ENCODE measurements at regions not wholly inside any gene's neighbourhood (a gene's known extent, or its start where the extent isn't known, plus 50 kb on each side); places are given as distances from the start of the nearest gene placed in this dataset.

DNA sequence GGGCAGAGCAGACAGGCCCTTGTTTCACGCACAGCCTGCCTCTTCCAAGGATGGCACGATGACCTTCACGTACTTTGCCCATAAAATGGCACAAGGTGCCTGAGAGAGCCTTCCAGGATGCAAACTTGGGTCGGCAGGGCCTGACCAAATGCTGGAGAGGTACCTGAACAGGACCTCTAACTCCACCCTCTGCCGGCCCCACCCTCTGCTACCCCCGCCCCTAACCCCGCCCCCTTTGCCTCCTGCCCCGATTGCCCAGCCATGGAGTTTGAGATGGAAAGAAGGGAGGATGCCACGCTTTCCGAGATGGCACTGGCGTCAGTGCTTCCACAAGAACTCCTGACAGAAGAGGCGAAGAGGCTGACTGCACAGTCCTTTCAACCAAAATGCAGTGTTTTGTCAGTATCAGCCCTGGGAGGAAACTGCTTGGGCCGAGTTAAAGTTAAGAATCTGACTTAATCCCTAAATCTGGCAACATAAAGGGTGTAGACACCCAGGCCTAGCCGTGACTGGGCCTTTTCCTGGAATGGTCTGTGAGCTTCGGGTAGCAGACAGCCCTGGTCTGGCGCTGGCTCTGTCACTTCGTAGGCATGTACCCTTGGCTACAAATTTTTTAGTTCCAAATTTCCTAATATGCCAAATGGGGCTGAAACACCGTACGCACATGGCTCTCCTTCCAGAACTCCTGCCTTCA is 230.3 kb upstream of the RGMA start:
- TF ChIP-seq, protein P1, sequence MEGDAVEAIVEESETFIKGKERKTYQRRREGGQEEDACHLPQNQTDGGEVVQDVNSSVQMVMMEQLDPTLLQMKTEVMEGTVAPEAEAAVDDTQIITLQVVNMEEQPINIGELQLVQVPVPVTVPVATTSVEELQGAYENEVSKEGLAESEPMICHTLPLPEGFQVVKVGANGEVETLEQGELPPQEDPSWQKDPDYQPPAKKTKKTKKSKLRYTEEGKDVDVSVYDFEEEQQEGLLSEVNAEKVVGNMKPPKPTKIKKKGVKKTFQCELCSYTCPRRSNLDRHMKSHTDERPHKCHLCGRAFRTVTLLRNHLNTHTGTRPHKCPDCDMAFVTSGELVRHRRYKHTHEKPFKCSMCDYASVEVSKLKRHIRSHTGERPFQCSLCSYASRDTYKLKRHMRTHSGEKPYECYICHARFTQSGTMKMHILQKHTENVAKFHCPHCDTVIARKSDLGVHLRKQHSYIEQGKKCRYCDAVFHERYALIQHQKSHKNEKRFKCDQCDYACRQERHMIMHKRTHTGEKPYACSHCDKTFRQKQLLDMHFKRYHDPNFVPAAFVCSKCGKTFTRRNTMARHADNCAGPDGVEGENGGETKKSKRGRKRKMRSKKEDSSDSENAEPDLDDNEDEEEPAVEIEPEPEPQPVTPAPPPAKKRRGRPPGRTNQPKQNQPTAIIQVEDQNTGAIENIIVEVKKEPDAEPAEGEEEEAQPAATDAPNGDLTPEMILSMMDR (IDR thresholded peaks at IDR 0.05; ENCODE audit: low read depth, low read length) = no peak
- H3K4me3 ChIP-seq (replicated peaks in 1 of 2; ENCODE audit: low read depth in 2 of 2, low read length in 2 of 2) = no peak overlapping the region

DNA sequence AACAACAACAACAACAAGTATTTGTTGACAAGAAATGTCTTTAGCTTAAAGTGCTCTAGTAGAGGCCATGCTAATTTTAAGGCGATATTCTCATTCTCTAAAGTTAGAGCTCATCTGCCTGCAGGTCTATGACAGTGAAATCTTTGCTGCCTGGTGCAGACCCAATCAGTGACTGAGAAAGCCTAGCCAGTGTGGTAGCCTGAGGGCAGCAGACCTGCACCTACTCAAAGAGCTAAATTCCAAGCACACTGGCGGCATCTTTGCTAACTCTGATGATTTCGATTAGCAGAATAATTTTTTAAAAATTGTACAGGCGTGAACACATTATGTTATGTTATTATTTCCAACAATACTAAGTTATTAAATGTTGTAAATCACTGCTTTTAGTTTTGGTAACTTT is 228.8 kb upstream of the RGMA start:
- H3K4me3 ChIP-seq (replicated peaks in 1 of 2; ENCODE audit: low read depth in 2 of 2, low read length in 2 of 2) = no peak overlapping the region
- DNase-seq (ENCODE audit: low read depth in 2 of 2) = no peak
- TF ChIP-seq, protein P1 (IDR thresholded peaks at IDR 0.05; ENCODE audit: low read depth, low read length) = no peak

More for the DNA sequence above, 230.3 kb upstream of the RGMA start:
- no peak for DNase-seq (ENCODE audit: low read depth in 2 of 2)

DNA sequence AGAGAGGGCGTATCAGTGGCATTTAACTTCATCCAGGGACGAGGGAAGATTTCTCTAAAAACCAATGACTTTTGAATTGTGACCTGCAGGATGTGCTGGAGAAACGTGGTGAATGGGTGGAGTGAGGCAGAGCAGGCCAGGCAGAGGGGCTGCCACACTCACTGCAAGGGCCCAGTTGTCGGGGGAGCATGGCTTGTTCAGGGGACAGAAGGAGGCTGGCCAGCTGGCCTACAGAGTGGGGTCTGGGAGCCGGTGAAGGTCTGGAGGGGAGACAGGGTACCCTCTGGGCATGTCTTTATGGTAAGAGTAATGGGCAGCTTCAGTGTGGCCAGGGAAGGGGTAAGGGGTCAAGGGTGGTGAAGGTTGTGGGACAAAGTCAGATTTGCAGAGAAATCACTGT is 225.2 kb upstream of the RGMA start:
- no peak for DNase-seq (ENCODE audit: low read depth in 2 of 2)
- TF ChIP-seq, protein P1 (IDR thresholded peaks at IDR 0.05; ENCODE audit: low read depth, low read length) = no peak
- no peak overlapping the region for H3K4me3 ChIP-seq (replicated peaks in 1 of 2; ENCODE audit: low read depth in 2 of 2, low read length in 2 of 2)

DNA sequence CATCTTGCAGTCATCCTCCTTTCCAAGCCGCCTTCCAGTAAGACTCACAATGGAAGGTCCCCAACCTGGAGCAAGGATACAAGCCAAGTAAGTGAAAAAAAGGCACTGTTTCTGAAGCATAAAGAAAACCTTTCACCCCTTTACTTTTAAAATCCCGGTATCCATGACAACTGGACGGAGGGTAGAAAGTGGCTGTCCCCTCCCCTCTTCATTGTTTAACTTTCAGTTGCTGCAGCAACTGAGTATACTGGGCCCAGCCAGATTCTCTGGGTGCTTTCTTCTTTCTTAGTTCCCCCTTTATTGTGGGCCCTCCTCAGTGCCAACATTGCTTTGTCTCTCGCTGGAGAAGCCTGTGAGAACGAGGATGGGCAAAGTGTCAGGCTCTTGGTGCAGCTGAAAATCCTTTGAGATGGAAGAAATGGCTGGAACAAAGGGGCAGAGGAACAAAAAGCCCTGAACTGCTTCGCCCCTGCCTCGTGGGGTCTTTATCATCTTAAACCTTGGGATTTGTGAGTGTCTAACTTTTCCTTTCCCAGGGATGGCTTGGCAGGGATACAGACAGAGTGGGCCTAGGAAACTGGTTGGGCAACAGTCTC is 224.0 kb upstream of the RGMA start:
- H3K4me3 ChIP-seq (replicated peaks in 1 of 2; ENCODE audit: low read depth in 2 of 2, low read length in 2 of 2) = no peak overlapping the region
- TF ChIP-seq, protein P1 (IDR thresholded peaks at IDR 0.05; ENCODE audit: low read depth, low read length) = no peak
- DNase-seq (ENCODE audit: low read depth in 2 of 2) = no peak

DNA sequence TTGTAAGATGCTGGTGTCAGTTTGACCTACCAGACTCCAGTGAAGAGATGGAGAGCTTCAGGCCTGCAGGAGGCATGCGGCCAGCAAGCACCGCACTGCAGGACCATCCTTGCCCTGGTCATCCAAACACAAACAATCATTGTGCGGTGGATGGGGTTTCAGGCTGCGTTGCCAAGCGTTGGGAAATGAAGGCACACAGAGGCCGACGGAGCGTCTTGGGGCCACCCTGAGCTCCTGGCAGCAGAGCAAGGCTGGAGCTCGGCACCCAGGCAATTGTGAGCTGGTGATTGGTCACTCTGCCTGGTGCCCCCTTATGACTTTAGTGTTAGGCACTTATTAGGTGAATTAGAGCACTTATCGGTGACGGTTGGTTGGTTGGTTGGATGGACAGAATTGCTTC is 222.6 kb upstream of the RGMA start:
- TF ChIP-seq, protein P1 (IDR thresholded peaks at IDR 0.05; ENCODE audit: low read depth, low read length) = no peak
- no peak overlapping the region for H3K4me3 ChIP-seq (replicated peaks in 1 of 2; ENCODE audit: low read depth in 2 of 2, low read length in 2 of 2)

DNA sequence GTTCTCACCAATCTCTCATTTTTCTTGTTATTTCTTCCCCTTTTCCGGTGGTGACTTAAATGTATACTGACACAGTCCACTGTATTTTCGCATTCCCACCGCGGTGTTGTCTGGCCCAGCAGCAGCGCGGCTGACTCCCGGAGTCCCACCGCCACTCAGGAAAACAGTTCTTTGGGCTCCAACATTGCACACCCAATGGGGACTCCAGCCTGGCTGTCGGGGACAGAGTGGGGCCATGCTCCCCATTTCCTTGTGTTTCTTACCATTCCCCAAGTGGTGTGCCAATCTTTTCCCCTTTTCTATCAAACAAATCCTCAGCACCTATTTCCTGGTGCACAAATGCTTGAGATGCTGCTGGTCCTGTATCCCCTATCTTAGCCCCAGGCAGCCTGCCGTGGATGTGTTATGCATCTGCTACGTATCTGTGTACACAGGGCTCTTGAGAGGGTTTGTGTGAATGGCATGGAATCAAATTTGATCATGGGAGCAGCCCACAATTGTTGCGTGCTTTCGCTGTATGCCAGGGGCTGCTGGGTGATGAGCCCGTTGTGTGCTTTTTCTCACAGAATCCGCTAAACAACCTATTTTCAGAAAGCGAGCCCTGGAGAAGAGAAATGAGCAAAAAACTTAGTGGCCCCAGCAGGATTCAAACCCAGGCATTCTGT is 219.1 kb upstream of the RGMA start:
- TF ChIP-seq, protein P1 (IDR thresholded peaks at IDR 0.05; ENCODE audit: low read depth, low read length) = no peak
- H3K4me3 ChIP-seq (replicated peaks in 1 of 2; ENCODE audit: low read depth in 2 of 2, low read length in 2 of 2) = no peak overlapping the region
- no peak for DNase-seq (ENCODE audit: low read depth in 2 of 2)

More for the DNA sequence above, 222.6 kb upstream of the RGMA start:
- no peak for DNase-seq (ENCODE audit: low read depth in 2 of 2)

Data from cardiac fibroblast (primary cell).